Endothelial cell of hepatic sinusoid (primary cell): ENCODE measurements at regions not wholly inside any gene's neighbourhood (a gene's known extent, or its start where the extent isn't known, plus 50 kb on each side); places are given as distances from the start of the nearest gene placed in this dataset.

Experiments used
- in situ Hi-C: cut with HindIII; loops from 2 replicates; pipeline ENCODE4 v1.10.0; 2017; ENCODE audit warnings: low sequenced_read_pairs

GRCh38 chr2:128466376-128466775 lies 147.7 kb upstream of the HS6ST1 start:
- in situ Hi-C loops = no loop called here

- in situ Hi-C loops = no loop called here
Observed at GRCh38 chr2:128466776-128467175, 148.1 kb upstream of the HS6ST1 start.

DNA sequence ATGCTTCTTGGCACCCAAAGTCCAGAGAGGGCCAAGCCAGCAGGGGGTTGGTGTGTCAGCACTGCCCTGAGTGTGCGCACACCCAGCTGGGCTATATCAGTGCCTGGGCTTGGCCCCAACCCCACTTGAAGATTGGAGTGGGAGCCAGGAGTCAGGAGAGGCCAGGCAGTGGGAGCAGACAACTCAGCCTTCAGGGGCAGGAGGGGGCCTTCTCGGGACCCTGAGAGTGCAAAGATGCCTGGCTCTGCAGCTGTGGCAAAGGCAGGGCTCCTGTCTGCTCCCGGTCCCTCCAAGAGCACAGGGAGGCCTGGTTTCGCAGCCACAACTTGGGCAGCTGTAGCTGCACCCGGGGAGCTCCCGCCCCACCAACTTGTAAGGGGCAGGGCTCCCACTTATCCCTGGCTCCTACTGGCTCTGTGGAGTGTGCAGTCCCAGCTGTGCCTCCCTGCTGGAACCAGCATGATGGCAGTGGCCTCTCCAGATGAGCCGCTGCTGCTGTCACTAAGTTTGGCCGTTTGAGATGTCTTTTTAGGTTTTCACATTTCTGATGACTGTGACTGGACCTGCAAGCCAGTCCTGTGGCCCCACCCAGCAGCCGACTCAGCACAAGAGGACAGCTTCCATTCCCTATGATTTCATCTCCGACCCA lies 148.8 kb upstream of the HS6ST1 start:
- in situ Hi-C loops = no loop called here

DNA sequence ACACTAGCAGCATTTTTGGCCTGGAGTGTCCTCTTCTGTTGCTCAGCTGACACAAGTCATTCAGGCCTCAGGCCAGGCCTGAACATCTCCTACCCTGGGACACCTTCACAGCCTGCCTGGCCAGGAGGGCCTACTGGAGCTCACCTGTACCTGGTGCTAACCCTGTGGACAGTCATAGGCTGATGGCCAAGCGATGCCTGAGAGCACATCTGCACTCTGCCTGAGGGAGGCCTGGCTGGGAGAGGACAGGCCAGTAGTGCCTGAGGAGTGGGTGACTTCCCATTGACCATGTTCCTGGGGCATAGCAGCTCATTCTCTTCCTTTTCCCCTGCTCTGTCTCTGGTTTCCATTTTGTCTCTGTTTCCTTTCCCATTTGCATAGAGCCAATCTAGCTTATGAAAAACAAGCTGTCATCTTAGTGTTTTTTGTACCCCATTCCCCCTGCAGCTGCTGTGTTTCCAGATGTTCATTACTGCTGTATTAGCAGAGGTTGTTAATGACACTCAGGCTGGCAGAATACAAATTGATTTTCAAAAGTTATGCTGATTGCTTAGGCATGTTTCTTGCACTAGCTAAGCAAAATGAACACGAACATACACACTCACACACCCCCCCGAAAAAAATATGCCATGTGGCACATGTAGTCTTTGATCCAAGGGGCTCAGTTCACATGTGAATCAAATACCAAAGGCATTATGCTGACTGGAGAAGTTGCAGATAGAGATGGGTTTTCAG lies 149.7 kb upstream of the HS6ST1 start:
- in situ Hi-C loops = no loop called here

- in situ Hi-C loops = no loop called here
Observed at GRCh38 chr2:128469203-128469602, 150.5 kb upstream of the HS6ST1 start.

DNA sequence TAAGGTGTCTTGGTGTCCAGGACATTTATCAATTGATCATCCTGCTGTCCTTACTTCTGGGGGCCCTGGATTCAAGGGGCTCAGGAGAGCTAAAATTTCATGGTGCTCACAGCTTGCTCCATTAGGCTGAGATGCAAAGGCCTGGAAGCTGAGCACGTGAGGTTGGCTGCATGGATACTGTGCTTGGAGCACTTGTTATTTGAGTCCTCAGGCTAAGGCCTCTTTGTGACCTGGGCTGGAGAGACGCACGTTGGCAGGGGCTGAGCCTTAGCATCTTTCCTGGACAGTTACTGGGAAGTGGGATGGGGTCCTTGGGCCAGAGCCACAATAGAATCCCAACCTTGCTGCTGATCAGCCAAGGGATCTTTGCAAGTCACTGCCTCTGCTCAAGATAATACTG lies 151.2 kb upstream of the HS6ST1 start:
- in situ Hi-C loops = no loop called here

DNA sequence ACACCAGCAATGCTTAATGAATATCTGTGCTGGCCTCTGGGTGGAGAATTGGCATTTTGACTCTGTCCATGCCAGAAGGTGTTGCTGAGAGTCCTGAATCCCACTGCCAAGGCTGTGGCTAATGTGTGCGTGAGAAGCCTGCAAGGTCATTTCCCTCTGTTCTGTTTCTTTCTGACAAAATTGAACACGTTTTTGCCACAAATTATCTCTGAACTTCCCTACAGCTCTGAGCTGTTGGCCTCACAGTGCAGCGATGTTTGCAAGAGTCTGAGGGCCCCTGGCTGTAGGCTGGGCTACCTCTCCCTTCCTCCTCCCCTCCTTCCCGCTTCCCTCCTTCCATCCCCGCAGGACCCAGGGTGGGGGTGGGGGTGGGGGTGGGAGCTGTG lies 154.1 kb upstream of the HS6ST1 start:
- in situ Hi-C loops = no loop called here

DNA sequence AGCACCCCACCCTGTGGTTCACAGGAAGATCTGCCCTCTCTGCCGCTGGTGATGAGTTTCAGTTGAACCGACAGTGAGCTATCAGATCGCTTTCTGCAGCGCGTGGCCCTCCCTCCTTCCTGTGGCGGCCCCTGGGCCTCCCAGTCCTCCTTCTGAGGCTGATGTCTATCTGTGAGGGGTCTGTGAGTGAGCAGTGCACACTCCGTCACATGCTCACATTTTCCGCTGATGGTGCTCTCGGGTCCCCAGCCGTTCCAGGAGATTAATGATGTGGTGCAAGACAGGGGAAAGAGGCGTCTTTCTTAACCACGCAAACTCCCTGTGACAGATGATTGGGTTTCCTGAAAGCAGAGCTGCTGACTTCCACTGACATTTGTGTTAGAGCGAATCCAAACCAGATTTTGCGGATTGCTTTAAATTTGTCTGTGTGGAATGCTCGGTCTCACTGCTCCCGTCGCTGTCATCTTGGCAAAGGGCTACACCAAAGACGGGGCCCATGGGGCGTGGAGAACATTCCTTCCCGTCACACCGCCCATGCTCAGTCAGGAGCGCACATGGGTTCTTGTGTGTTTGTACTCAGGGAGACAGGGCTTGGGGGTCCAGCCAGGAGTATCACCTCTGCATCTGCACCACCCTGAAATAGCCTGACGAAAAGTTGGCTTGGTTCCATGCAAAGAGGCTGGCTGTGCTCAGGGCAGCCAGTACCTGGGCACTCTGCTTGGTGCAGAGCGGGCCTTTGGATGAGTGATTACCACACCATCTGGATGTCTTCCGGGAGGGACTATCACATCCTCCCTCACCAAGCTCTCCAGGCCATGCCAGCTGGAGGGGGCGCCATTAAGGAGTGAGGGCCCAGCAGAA lies 154.7 kb upstream of the HS6ST1 start:
- in situ Hi-C loops = no loop called here

DNA sequence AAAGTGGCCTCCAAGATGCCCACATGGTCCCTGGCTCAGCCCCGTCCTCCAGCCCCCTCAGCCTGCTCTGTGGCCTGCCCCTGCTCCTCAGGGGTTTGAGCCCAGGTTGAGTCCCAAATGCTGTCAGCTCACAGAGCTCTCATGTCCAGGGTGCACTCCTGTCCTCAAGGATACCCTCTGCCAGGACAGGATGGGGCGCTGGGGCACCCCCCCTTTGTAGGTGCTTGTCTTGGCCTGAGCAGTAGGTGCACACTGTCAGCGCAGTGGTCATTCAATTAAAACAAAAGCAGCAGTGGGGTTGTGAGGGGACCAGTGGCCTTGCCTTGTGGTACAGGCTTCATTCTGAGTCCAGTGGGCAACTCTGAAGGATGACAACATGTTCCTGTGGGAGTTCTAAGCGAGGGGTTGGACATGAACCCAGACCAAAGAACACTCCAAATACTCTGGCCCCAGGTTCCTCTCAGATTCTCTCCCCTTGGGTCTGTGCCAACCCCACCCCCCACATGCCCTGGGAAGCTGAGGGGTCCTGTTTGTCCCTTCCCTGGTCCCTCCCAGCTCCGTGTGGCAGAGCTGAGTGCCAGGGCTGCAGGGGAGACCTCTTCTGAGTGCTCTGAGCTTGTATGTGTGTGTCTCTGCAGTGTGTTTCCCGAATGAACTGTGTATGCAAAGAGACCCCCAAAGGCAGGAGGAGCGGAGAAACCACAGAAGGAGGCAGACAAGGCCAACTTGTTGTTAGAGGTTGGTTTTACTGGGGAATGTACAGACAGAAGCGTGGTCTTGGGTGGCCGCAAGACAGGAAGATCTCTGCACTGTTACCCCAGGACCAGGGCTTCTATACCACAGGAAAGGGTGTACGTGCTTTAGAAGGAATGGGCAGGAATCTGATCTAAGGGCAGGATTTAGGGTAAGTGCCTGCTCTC lies 155.6 kb upstream of the HS6ST1 start:
- in situ Hi-C loops = no loop called here

- in situ Hi-C loops = no loop called here
Observed at GRCh38 chr2:128474962-128475361, 156.3 kb upstream of the HS6ST1 start.

DNA sequence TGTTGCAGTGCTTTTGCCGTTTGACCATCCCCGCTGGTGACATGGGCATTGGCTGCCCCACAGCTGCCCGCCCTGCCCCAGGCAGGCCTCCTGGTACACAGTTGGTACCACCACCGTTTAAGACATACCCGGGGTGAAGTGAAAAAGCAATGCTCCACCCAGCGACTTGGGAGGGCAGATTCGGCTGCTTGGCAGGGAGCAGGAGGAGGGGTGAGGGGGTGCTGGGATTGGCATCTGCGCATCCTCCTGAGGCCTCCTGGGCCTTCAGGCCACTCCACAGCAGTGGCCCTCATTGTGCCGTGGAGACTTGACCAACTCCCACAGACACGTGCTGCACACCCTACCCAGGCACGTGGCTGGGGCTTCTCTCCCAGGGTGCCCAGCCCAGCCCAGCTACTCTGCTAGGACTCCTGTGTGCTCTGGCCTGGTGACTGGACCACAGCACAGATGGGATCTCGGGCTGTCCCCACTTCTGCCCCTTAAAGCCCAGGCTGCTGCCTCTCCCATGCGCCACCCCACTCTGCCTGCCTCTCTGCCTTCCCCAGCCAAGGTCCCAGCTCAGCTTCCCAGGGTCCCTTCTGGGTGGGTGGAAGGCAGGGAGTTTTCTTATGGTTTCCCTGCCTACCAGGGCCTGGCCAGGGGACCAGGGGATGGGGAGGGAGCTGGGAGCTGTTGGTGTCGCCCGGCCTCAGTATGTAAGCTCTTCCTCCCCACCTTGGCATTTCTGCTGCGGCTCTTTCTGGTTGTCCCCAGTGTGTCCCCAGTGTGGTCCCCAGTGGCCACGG lies 157.0 kb upstream of the HS6ST1 start:
- in situ Hi-C loops = no loop called here

- in situ Hi-C loops = no loop called here
Observed at GRCh38 chr2:128477026-128477820, 158.6 kb upstream of the HS6ST1 start.

- in situ Hi-C loops = no loop called here
Observed at GRCh38 chr2:128477891-128478290, 159.2 kb upstream of the HS6ST1 start.

GRCh38 chr2:128485761-128486639 lies 167.3 kb upstream of the HS6ST1 start:
- in situ Hi-C loops = no loop called here

DNA sequence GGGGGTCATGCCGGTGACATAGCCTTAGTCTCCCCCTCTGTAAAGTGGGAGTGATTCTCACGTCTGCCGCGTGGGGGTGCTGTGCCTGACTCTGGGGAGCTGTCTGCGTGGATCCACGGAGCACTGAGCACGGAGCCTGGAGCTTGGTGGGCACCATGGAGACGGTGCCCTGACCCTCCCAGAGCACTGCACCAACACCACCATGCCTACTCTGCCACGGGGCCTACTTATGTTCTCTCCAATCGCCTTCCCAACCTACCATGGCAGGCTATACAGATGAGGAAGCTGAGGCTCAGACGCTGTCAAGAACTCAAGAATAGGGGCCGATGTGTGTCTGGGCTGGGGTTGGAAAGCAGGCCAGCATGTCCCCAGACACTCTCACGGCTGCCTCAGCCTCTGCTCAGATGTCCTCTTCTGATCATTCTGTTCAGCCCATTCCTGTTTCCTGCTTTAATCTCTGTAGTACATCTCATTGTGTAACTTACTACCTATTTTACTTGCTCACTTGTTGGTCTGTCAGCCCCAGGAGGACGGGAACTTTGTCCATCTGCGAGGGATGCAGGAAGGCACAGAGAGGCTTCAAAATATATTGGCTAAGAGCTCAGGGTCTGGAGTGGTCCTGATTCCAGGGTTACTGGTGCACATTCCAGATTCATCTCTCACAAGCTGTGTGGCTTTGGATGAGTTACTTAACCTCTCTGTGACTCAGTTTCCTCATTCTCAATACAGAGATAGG lies 168.1 kb upstream of the HS6ST1 start:
- in situ Hi-C loops = no loop called here

DNA sequence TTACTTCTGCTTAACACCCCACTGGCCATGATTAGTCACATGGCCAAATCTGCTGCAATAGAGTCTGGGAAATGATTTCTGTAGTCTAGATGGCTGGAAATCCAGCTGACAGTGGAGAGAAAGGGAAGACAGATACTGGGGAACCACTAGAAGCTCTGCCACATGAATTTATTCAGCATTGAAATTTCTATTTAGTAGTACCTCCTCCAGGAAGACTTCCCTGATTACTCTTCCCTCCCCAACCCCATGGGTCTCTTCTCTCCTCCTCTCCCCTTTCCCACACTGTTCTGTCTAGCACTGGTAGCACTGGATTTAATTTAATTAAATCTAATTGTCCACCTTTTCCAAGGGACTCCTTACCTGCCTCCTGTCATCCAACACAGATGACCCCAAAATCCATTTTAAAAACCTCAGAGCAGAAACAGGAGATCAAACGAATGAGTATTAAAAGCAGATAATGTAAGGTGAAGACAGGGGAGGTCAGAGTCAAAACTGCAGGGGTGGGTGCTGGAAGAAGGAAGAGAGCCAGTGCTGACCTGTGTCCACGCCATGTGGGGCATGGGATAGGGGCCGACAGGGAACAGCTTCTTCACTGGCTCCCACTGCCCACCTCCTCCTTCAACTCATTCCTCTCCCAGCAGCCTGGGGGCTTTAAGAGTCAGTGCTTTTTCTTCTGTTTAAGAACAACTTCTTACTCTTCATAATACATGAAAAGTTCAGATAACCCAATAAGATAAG lies 169.2 kb upstream of the HS6ST1 start:
- in situ Hi-C loops = no loop called here

DNA sequence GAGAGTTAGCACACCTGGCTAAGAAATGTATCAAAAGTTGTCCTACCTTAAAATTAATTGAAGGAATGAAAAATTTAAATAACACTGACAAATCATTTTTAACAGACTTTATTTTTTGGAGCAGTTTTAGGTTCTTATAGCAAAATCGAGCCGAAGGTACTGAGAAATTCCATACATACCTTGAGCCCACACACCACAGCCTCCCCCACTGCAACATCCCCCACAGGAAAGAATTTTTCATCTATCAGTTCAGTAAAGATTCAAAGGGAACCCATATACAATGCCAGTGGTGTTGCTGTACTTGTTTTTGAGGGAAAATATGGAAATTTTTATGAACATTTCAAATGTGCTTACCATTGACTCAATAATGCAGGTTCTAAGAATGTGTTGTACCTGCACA lies 169.8 kb upstream of the HS6ST1 start:
- in situ Hi-C loops = no loop called here
